Endothelial cell of umbilical vein (primary cell): ENCODE measurements at regions not wholly inside any gene's neighbourhood (a gene's known extent, or its start where the extent isn't known, plus 50 kb on each side); places are given as distances from the start of the nearest gene placed in this dataset.

Source experiments
- BruUV-seq: library from RNA; stranded (reverse); fragments of 400-500 nt; replicated peaks from 2 replicates; lab custom pipeline; 2021; lab: Mats Ljungman, UMichigan
- CTCF ChIA-PET: fragments of 300-600, 350-600 bp; sonication (Branson Sonifier 250); formaldehyde crosslinking; loops from one replicate; lab custom pipeline; 2021; ENCODE audit warnings: antibody characterized with exemption, inconsistent platforms; lab: Charles Lee
- POLR2A ChIA-PET: fragments of 300-600, 350-600 bp; sonication (Branson Sonifier 250); formaldehyde crosslinking; loops from one replicate; lab custom pipeline; 2021; ENCODE audit warnings: antibody characterized with exemption, inconsistent platforms; lab: Charles Lee
- DNase-seq: peaks from one replicate; pipeline ENCODE4 v3.0.0-alpha.2; 2011; ENCODE audit warnings: low read depth, low spot score
- FAIRE-seq: peaks from 2 replicates; lab custom pipeline; 2011; peaks lifted over from hg19 to GRCh38; lab: Jason Lieb, UNC
- H2AFZ ChIP-seq: 2 replicates; pipeline ENCODE4 v1.6.0; 2012; ENCODE audit warnings: low read depth, low read length, control low read depth, inconsistent platforms
- H3K27ac ChIP-seq: 2 replicates; pipeline ENCODE4 v1.5.1; 2011; ENCODE audit warnings: low read depth, mild to moderate bottlenecking, control low read depth, low read length, moderate library complexity; ENCODE audit not compliant: insufficient read depth
- H3K27me3 ChIP-seq, 2 experiments: 2 replicates each; pipeline versions ENCODE4 v1.6.0 to v1.6.1; 2011; ENCODE audit warnings: low read length in 2 of 2, mixed read lengths in 1 of 2; ENCODE audit not compliant: control insufficient read depth in 2 of 2, insufficient read depth in 2 of 2
- H3K36me3 ChIP-seq, 2 experiments: 2 replicates in 1 of 2; 3 replicates in 1 of 2; pipeline ENCODE4 v1.5.1; 2011; ENCODE audit warnings: low read length in 2 of 2, mild to moderate bottlenecking in 1 of 2, moderate library complexity in 1 of 2; ENCODE audit not compliant: control insufficient read depth in 2 of 2, insufficient read depth in 2 of 2; ENCODE audit errors: extremely low read depth in 1 of 2
- H3K4me1 ChIP-seq: 3 replicates; pipeline ENCODE4 v1.5.1; 2011; ENCODE audit warnings: mild to moderate bottlenecking, low read length; ENCODE audit not compliant: control insufficient read depth, insufficient read depth; ENCODE audit errors: extremely low read depth
- H3K4me2 ChIP-seq: 2 replicates; pipeline ENCODE4 v1.6.1; 2011; ENCODE audit warnings: low read length, control low read depth, mixed read lengths; ENCODE audit not compliant: insufficient read depth
- H3K4me3 ChIP-seq, 3 experiments: fragments of 200-600 bp in 1 of 3; sonication (generic), shearing (Covaris generic) in 1 of 3; replicated peaks in 1 of 3; 2 replicates each; pipeline ENCODE4 v1.5.1; 2011 to 2016; ENCODE audit warnings: control low read depth in 3 of 3, low read length in 3 of 3, mild to moderate bottlenecking in 2 of 3, inconsistent platforms in 1 of 3, low read depth in 1 of 3, moderate library complexity in 1 of 3; ENCODE audit not compliant: insufficient read depth in 1 of 3
- H3K79me2 ChIP-seq: 2 replicates; pipeline ENCODE4 v1.6.0; 2012; ENCODE audit warnings: low read length, inconsistent platforms; ENCODE audit not compliant: control insufficient read depth, insufficient read depth
- H3K9ac ChIP-seq: replicated peaks from 2 replicates; pipeline ENCODE3; 2011; ENCODE audit warnings: low read length, control low read depth; ENCODE audit not compliant: insufficient read depth; ENCODE audit errors: extremely low read depth
- H3K9me1 ChIP-seq: replicated peaks from 3 replicates; pipeline ENCODE4 v1.6.0; 2011; ENCODE audit warnings: mild to moderate bottlenecking, low read length; ENCODE audit not compliant: control insufficient read depth, insufficient read depth; ENCODE audit errors: extremely low read depth
- H3K9me3 ChIP-seq: replicated peaks from 2 replicates; pipeline ENCODE4 v1.5.1; 2012; ENCODE audit warnings: low read length, inconsistent platforms; ENCODE audit not compliant: control insufficient read depth, insufficient read depth
- H4K20me1 ChIP-seq: replicated peaks from 2 replicates; pipeline ENCODE3; 2011; ENCODE audit warnings: mild to moderate bottlenecking, low read length; ENCODE audit not compliant: control insufficient read depth, insufficient read depth; ENCODE audit errors: extremely low read depth
- CTCF ChIP-seq, 2 donors: IDR thresholded peaks; 1 replicate in 1 of 2; 2 replicates in 1 of 2; pipeline ENCODE4 v1.5.1; 2011; ENCODE audit warnings: low read length in 2 of 2, mild to moderate bottlenecking in 2 of 2, moderate library complexity in 2 of 2, control low read depth in 1 of 2, inconsistent platforms in 1 of 2, low read depth in 1 of 2; ENCODE audit not compliant: insufficient read depth in 1 of 2; ENCODE audit errors: extremely low read depth in 1 of 2
- EZH2 ChIP-seq: IDR thresholded peaks from 2 replicates; pipeline ENCODE4 v1.6.1; 2012; ENCODE audit warnings: borderline replicate concordance, low read depth, mild to moderate bottlenecking, moderate library complexity, low read length, inconsistent platforms; ENCODE audit not compliant: severe bottlenecking
- FOS ChIP-seq: IDR thresholded peaks from 2 replicates; pipeline ENCODE4 v1.6.1; 2011; ENCODE audit warnings: mild to moderate bottlenecking, low read length, moderate library complexity, borderline replicate concordance; ENCODE audit not compliant: insufficient read depth
- GATA2 ChIP-seq: IDR thresholded peaks from 2 replicates; pipeline ENCODE4 v1.7.0; 2011; ENCODE audit warnings: low read depth, mild to moderate bottlenecking, moderate library complexity, mixed read lengths, low read length; ENCODE audit not compliant: insufficient read length, insufficient read depth
- JUN ChIP-seq: IDR thresholded peaks from 2 replicates; pipeline ENCODE4 v1.6.1; 2011; ENCODE audit warnings: borderline replicate concordance, low read depth; ENCODE audit not compliant: insufficient read length, insufficient read depth
- MAX ChIP-seq: IDR thresholded peaks from 2 replicates; pipeline ENCODE4 v1.6.1; 2011; ENCODE audit not compliant: insufficient read depth, insufficient read length
- MYC ChIP-seq: IDR thresholded peaks from one replicate; pipeline ENCODE4 v1.6.1; 2011; ENCODE audit warnings: mild to moderate bottlenecking, low read depth, low read length
- POLR2A ChIP-seq: IDR thresholded peaks from 2 replicates; pipeline ENCODE4 v1.6.1; 2012; ENCODE audit warnings: low read depth, mild to moderate bottlenecking, control low read depth, low read length
- POLR2AphosphoS5 ChIP-seq: IDR thresholded peaks from 2 replicates; pipeline ENCODE4 v1.6.1; 2012; ENCODE audit warnings: low read depth, mild to moderate bottlenecking, control low read depth, low read length, moderate library complexity; ENCODE audit not compliant: insufficient read depth
- dilution Hi-C: fragments of 300-500 bp; cut with MboI; formaldehyde crosslinking; loops from one replicate; pipeline ENCODE4 v1.15.0; 2019; ENCODE audit warnings: low sequenced_read_pairs; ENCODE audit not compliant: extremely low pct_ligation_motif_present
- intact Hi-C: fragments of 100-400 bp; cut with micrococcal nuclease; formaldehyde crosslinking; loops from one replicate; pipeline ENCODE4 v1.10.0; 2022

- no peak overlapping the region for H3K9ac ChIP-seq
- dilution Hi-C loops (no loop called here), intact Hi-C loops (no loop called here)
- DNase-seq (no peak), FAIRE-seq (no peak)
- no peaks in the 10 kb centered on the region for H3K27me3 ChIP-seq
- no TSS peak for BruUV-seq
- no peak overlapping the region for H3K4me3 ChIP-seq
- H3K4me1 ChIP-seq: no peaks in the 10 kb centered on the region
- CTCF ChIA-PET: no interaction called here
- no peak overlapping the region for H3K27ac ChIP-seq
- no peaks in the 10 kb centered on the region for H3K79me2 ChIP-seq
- no peak overlapping the region for H2AFZ ChIP-seq
- no peaks in the 10 kb centered on the region for H4K20me1 ChIP-seq
- POLR2A ChIA-PET: no interaction called here
- no peak overlapping the region for H3K4me2 ChIP-seq
- H3K9me1 ChIP-seq: no peaks in the 10 kb centered on the region
- TF ChIP-seq POLR2A: no peak
- TF ChIP-seq JUN: no peak
- TF ChIP-seq GATA2: no peak
- no peak for TF ChIP-seq MAX
- no peak for TF ChIP-seq FOS
- TF ChIP-seq POLR2AphosphoS5: no peak
- TF ChIP-seq EZH2: no peak
- no peak for TF ChIP-seq CTCF (IDR thresholded peaks at IDR 0.05; ENCODE audit: extremely low read depth in 1 of 2, insufficient read depth in 1 of 2, low read depth in 1 of 2, low read length in 2 of 2)
- no peak for TF ChIP-seq MYC
- H3K9me3 ChIP-seq: no peaks in the 10 kb centered on the region
- H3K36me3 ChIP-seq: no peaks in the 10 kb centered on the region
Measured at GRCh38 chr12:131598717-131599116, 112.2 kb upstream of the SFSWAP start.
